ENCODE measurements at regions not wholly inside any gene's neighbourhood (a gene's known extent, or its start where the extent isn't known, plus 50 kb on each side); places are given as distances from the start of the nearest gene placed in this dataset.

- DNase-seq, result no peak
Measured at GRCh38 chr4:167492007-167492406, 257.7 kb upstream of the SPOCK3 start.

GRCh38 chr4:167509551-167509950 lies 275.3 kb upstream of the SPOCK3 start:
- DNase-seq, result no peak

- DNase-seq, result no peak
Measured at GRCh38 chr4:167524091-167524490, 289.8 kb upstream of the SPOCK3 start.

GRCh38 chr4:167537761-167538160 lies 303.5 kb upstream of the SPOCK3 start:
- DNase-seq, result no peak

- no peak for DNase-seq
Measured at GRCh38 chr4:167541286-167541685, 307.0 kb upstream of the SPOCK3 start.

- peak; percentile 1 for DNase-seq
Measured at GRCh38 chr4:167544391-167544790, 310.1 kb upstream of the SPOCK3 start.

GRCh38 chr4:167550021-167550420 lies 315.7 kb upstream of the SPOCK3 start:
- DNase-seq, result no peak

GRCh38 chr4:167555338-167556022 lies 321.2 kb upstream of the SPOCK3 start:
- no peak for DNase-seq

GRCh38 chr4:167578906-167579305 lies 344.6 kb upstream of the SPOCK3 start:
- DNase-seq, result no peak

GRCh38 chr4:167581449-167581965 lies 347.2 kb upstream of the SPOCK3 start:
- no peak for DNase-seq

GRCh38 chr4:167587361-167587760 lies 353.1 kb upstream of the SPOCK3 start:
- no peak for DNase-seq

- no peak for DNase-seq
Measured at GRCh38 chr4:167595898-167596297, 361.6 kb upstream of the SPOCK3 start.

GRCh38 chr4:167602157-167602556 lies 367.9 kb upstream of the SPOCK3 start:
- DNase-seq, result no peak

GRCh38 chr4:167606551-167606950 lies 372.3 kb upstream of the SPOCK3 start:
- DNase-seq, result no peak

- no peak for DNase-seq
Measured at GRCh38 chr4:167613381-167613780, 379.1 kb upstream of the SPOCK3 start.

GRCh38 chr4:167614866-167615265 lies 380.6 kb upstream of the SPOCK3 start:
- peak; percentile 55 for DNase-seq

- DNase-seq, result peak; percentile 79
Measured at GRCh38 chr4:167616476-167616875, 382.2 kb upstream of the SPOCK3 start.

GRCh38 chr4:167622481-167623240 lies 388.4 kb upstream of the SPOCK3 start:
- DNase-seq, result peak; percentile 70

GRCh38 chr4:167623241-167623572 lies 388.9 kb upstream of the SPOCK3 start:
- no peak for DNase-seq

GRCh38 chr4:167629272-167629671 lies 395.0 kb upstream of the SPOCK3 start:
- no peak for DNase-seq

- no peak for DNase-seq
Measured at GRCh38 chr4:167642250-167642649, 408.0 kb upstream of the SPOCK3 start.

- DNase-seq, result no peak
Measured at GRCh38 chr4:167645358-167645757, 411.1 kb upstream of the SPOCK3 start.

GRCh38 chr4:167652267-167652666 lies 418.0 kb upstream of the SPOCK3 start:
- no peak for DNase-seq

GRCh38 chr4:167688660-167689142 lies 403.6 kb upstream of the ANXA10 start:
- no peak for DNase-seq

Data from fibroblast of skin of scalp (primary cell).